CD8-positive, alpha-beta memory T cell (primary cell): ENCODE measurements at regions not wholly inside any gene's neighbourhood (a gene's known extent, or its start where the extent isn't known, plus 50 kb on each side); places are given as distances from the start of the nearest gene placed in this dataset.

ENCODE experiments used
- CTCF ChIA-PET: fragments of 350-600 bp; sonication (Branson Sonifier 250); formaldehyde crosslinking; loops from one replicate; lab custom pipeline; 2021; ENCODE audit warnings: antibody characterized with exemption; lab: Charles Lee
- POLR2A ChIA-PET: fragments of 350-600 bp; sonication (Branson Sonifier 250); formaldehyde crosslinking; loops from one replicate; lab custom pipeline; 2021; ENCODE audit warnings: antibody characterized with exemption; lab: Charles Lee
- DNase-seq, 5 donors: peaks; one replicate each; pipeline versions ENCODE4 v3.0.0 to v3.0.0-alpha.2; 2020 to 2022; ENCODE audit warnings: mixed read lengths in 1 of 5
- H3K27ac ChIP-seq: one replicate; pipeline ENCODE4 v1.7.0; 2013; ENCODE audit warnings: low read depth, mild to moderate bottlenecking, low read length, moderate library complexity
- H3K27me3 ChIP-seq: 2 replicates; pipeline ENCODE4 v1.7.0; 2013; ENCODE audit warnings: low read length, mild to moderate bottlenecking; ENCODE audit not compliant: insufficient read depth, poor library complexity, severe bottlenecking
- H3K36me3 ChIP-seq: 2 replicates; pipeline ENCODE4 v1.7.0; 2013; ENCODE audit warnings: mild to moderate bottlenecking, low read length, moderate library complexity; ENCODE audit not compliant: insufficient read depth
- H3K4me1 ChIP-seq: 2 replicates; pipeline ENCODE4 v1.7.0; 2013; ENCODE audit warnings: mild to moderate bottlenecking, low read length, moderate library complexity; ENCODE audit not compliant: insufficient read depth
- H3K4me3 ChIP-seq: 2 replicates; pipeline ENCODE4 v1.7.0; 2013; ENCODE audit warnings: mild to moderate bottlenecking, low read length
- H3K9me3 ChIP-seq: 2 replicates; pipeline ENCODE4 v1.7.0; 2013; ENCODE audit warnings: mild to moderate bottlenecking, low read length
- H3K27ac Mint-ChIP-seq, 8 donors: one replicate each; pipeline ENCODE4 v1.8.0; 2020 to 2021; ENCODE audit warnings: mixed read lengths in 8 of 8, mild to moderate bottlenecking in 6 of 8, inconsistent platforms in 3 of 8, moderate library complexity in 3 of 8
- H3K27me3 Mint-ChIP-seq, 2 donors: one replicate each; pipeline ENCODE4 v1.8.0; 2020 to 2021; ENCODE audit warnings: mixed read lengths in 2 of 2, mild to moderate bottlenecking in 1 of 2, moderate library complexity in 1 of 2
- H3K36me3 Mint-ChIP-seq, 3 donors: one replicate each; pipeline ENCODE4 v1.8.0; 2020 to 2021; ENCODE audit warnings: mixed read lengths in 3 of 3, inconsistent platforms in 1 of 3, mild to moderate bottlenecking in 1 of 3
- H3K4me1 Mint-ChIP-seq, 3 donors: one replicate each; pipeline ENCODE4 v1.8.0; 2020 to 2021; ENCODE audit warnings: mixed read lengths in 3 of 3, inconsistent platforms in 1 of 3, mild to moderate bottlenecking in 1 of 3
- H3K4me3 Mint-ChIP-seq, 7 donors: one replicate each; pipeline ENCODE4 v1.8.0; 2020 to 2021; ENCODE audit warnings: mixed read lengths in 7 of 7, mild to moderate bottlenecking in 6 of 7, moderate library complexity in 4 of 7, inconsistent platforms in 2 of 7
- H3K9me3 Mint-ChIP-seq, 5 donors: one replicate each; pipeline ENCODE4 v1.8.0; 2020 to 2022; ENCODE audit warnings: mixed read lengths in 5 of 5, mild to moderate bottlenecking in 3 of 5, moderate library complexity in 2 of 5, inconsistent platforms in 1 of 5

GRCh38 chr7:25333296-25333928 lies 105.1 kb upstream of the NPVF start:
- Mint-ChIP-seq H3K4me1 (no peaks in the 10 kb centered on the region), H3K36me3 (no peaks in the 10 kb centered on the region), H3K27ac (no peak overlapping the region), H3K27me3 (peaks cover 1 to 37% of the 10 kb centered on the region in 2 donors), H3K4me3 (no peak overlapping the region), H3K9me3 (no peaks in the 10 kb centered on the region)
- DNase-seq, result no peak
- ChIA-PET POLR2A (no interaction called here), CTCF (no interaction called here)
- no peaks in the 10 kb centered on the region for H3K4me1 ChIP-seq
- H3K4me3 ChIP-seq, result no peak overlapping the region
- no peak overlapping the region for H3K27ac ChIP-seq
- H3K9me3 ChIP-seq, result no peaks in the 10 kb centered on the region
- H3K27me3 ChIP-seq, result no peaks in the 10 kb centered on the region
- H3K36me3 ChIP-seq, result no peaks in the 10 kb centered on the region

GRCh38 chr7:25347360-25348066 lies 119.2 kb upstream of the NPVF start:
- no peak for DNase-seq

GRCh38 chr7:25348104-25348503 lies 119.8 kb upstream of the NPVF start:
- H3K27me3 Mint-ChIP-seq, result peaks cover 1 to 18% of the 10 kb centered on the region in 2 donors
- POLR2A ChIA-PET, result no interaction called here
- no peaks in the 10 kb centered on the region for H3K36me3 ChIP-seq
- H3K27ac ChIP-seq, result no peak overlapping the region
- no peaks in the 10 kb centered on the region for H3K9me3 ChIP-seq
- peaks cover 0 to 2% (median 0%) of the 10 kb centered on the region in 3 donors for H3K36me3 Mint-ChIP-seq
- no peaks in the 10 kb centered on the region for H3K27me3 ChIP-seq
- H3K9me3 Mint-ChIP-seq, result peaks cover 0 to 3% (median 0%) of the 10 kb centered on the region in 5 donors
- H3K4me3 ChIP-seq, result no peak overlapping the region
- H3K4me1 Mint-ChIP-seq, result no peaks in the 10 kb centered on the region
- no peak overlapping the region for H3K27ac Mint-ChIP-seq
- CTCF ChIA-PET, result no interaction called here
- no peak overlapping the region for H3K4me3 Mint-ChIP-seq
- DNase-seq, result no peak
- H3K4me1 ChIP-seq, result no peaks in the 10 kb centered on the region

More at GRCh38 chr7:25347360-25348066, 119.2 kb upstream of the NPVF start:
- H3K27me3 Mint-ChIP-seq, result peaks cover 1 to 18% of the 10 kb centered on the region in 2 donors
- H3K9me3 Mint-ChIP-seq, result peaks cover 0 to 3% (median 0%) of the 10 kb centered on the region in 5 donors
- H3K27ac Mint-ChIP-seq, result no peak overlapping the region
- Histone ChIP-seq H3K9me3 (no peaks in the 10 kb centered on the region), H3K27ac (no peak overlapping the region), H3K4me3 (no peak overlapping the region), H3K36me3 (no peaks in the 10 kb centered on the region), H3K27me3 (no peaks in the 10 kb centered on the region), H3K4me1 (no peaks in the 10 kb centered on the region)
- CTCF ChIA-PET, result no interaction called here
- H3K36me3 Mint-ChIP-seq, result peaks cover 0 to 2% (median 0%) of the 10 kb centered on the region in 3 donors
- no peak overlapping the region for H3K4me3 Mint-ChIP-seq
- POLR2A ChIA-PET, result no interaction called here
- no peaks in the 10 kb centered on the region for H3K4me1 Mint-ChIP-seq

- no peak overlapping the region for H3K27ac Mint-ChIP-seq
- H3K27ac ChIP-seq, result no peak overlapping the region
- no peaks in the 10 kb centered on the region for H3K36me3 ChIP-seq
- H3K27me3 ChIP-seq, result no peaks in the 10 kb centered on the region
- ChIA-PET POLR2A (no interaction called here), CTCF (no interaction called here)
- H3K27me3 Mint-ChIP-seq, result peaks cover 3 to 18% of the 10 kb centered on the region in 2 donors
- H3K4me1 Mint-ChIP-seq, result no peaks in the 10 kb centered on the region
- H3K4me3 ChIP-seq, result no peak overlapping the region
- no peaks in the 10 kb centered on the region for H3K4me1 ChIP-seq
- H3K4me3 Mint-ChIP-seq, result no peak overlapping the region
- DNase-seq, result no peak
- peaks cover 0 to 3% (median 0%) of the 10 kb centered on the region in 5 donors for H3K9me3 Mint-ChIP-seq
- H3K9me3 ChIP-seq, result no peaks in the 10 kb centered on the region
- peaks cover 0 to 2% (median 0%) of the 10 kb centered on the region in 3 donors for H3K36me3 Mint-ChIP-seq
Observed at GRCh38 chr7:25349283-25350017, 121.2 kb upstream of the NPVF start.

GRCh38 chr7:25350041-25350440 lies 121.8 kb upstream of the NPVF start:
- no peaks in the 10 kb centered on the region for H3K4me1 Mint-ChIP-seq

GRCh38 chr7:25351761-25352160 lies 123.5 kb upstream of the NPVF start:
- DNase-seq, result no peak
- Histone ChIP-seq H3K27ac (no peak overlapping the region), H3K27me3 (no peaks in the 10 kb centered on the region), H3K4me1 (no peaks in the 10 kb centered on the region), H3K4me3 (no peak overlapping the region), H3K9me3 (no peaks in the 10 kb centered on the region), H3K36me3 (no peaks in the 10 kb centered on the region)
- ChIA-PET POLR2A (no interaction called here), CTCF (no interaction called here)
- peaks cover 0 to 2% (median 0%) of the 10 kb centered on the region in 3 donors for H3K36me3 Mint-ChIP-seq
- H3K27me3 Mint-ChIP-seq, result peaks cover 3 to 21% of the 10 kb centered on the region in 2 donors
- H3K4me3 Mint-ChIP-seq, result no peak overlapping the region
- H3K27ac Mint-ChIP-seq, result no peak overlapping the region
- peaks cover 0 to 3% (median 0%) of the 10 kb centered on the region in 5 donors for H3K9me3 Mint-ChIP-seq
- no peaks in the 10 kb centered on the region for H3K4me1 Mint-ChIP-seq

More at GRCh38 chr7:25350041-25350440, 121.8 kb upstream of the NPVF start:
- no peak overlapping the region for H3K4me3 Mint-ChIP-seq
- H3K27me3 ChIP-seq, result no peaks in the 10 kb centered on the region
- H3K27ac ChIP-seq, result no peak overlapping the region
- no peak for DNase-seq
- peaks cover 0 to 3% (median 0%) of the 10 kb centered on the region in 5 donors for H3K9me3 Mint-ChIP-seq
- no peak overlapping the region for H3K4me3 ChIP-seq
- CTCF ChIA-PET, result no interaction called here
- H3K36me3 Mint-ChIP-seq, result peaks cover 0 to 2% (median 0%) of the 10 kb centered on the region in 3 donors
- POLR2A ChIA-PET, result no interaction called here
- no peak overlapping the region for H3K27ac Mint-ChIP-seq
- H3K36me3 ChIP-seq, result no peaks in the 10 kb centered on the region
- peaks cover 3 to 18% of the 10 kb centered on the region in 2 donors for H3K27me3 Mint-ChIP-seq
- no peaks in the 10 kb centered on the region for H3K4me1 ChIP-seq
- H3K9me3 ChIP-seq, result no peaks in the 10 kb centered on the region

- peaks cover 5 to 21% of the 10 kb centered on the region in 2 donors for H3K27me3 Mint-ChIP-seq
- peaks cover 0 to 3% (median 0%) of the 10 kb centered on the region in 5 donors for H3K9me3 Mint-ChIP-seq
- H3K27ac Mint-ChIP-seq, result no peak overlapping the region
- Histone ChIP-seq H3K27me3 (no peaks in the 10 kb centered on the region), H3K9me3 (no peaks in the 10 kb centered on the region), H3K36me3 (no peaks in the 10 kb centered on the region), H3K27ac (no peak overlapping the region), H3K4me3 (no peak overlapping the region), H3K4me1 (no peaks in the 10 kb centered on the region)
- H3K4me1 Mint-ChIP-seq, result no peaks in the 10 kb centered on the region
- H3K4me3 Mint-ChIP-seq, result no peak overlapping the region
- CTCF ChIA-PET, result no interaction called here
- H3K36me3 Mint-ChIP-seq, result peaks cover 0 to 2% (median 0%) of the 10 kb centered on the region in 3 donors
- DNase-seq, result no peak
- POLR2A ChIA-PET, result no interaction called here
Observed at GRCh38 chr7:25353196-25353595, 124.9 kb upstream of the NPVF start.

- Mint-ChIP-seq H3K4me3 (no peak overlapping the region), H3K9me3 (no peaks in the 10 kb centered on the region), H3K4me1 (no peaks in the 10 kb centered on the region), H3K27ac (no peak overlapping the region), H3K36me3 (peaks cover 0 to 2% (median 0%) of the 10 kb centered on the region in 3 donors), H3K27me3 (peaks cover 5 to 18% of the 10 kb centered on the region in 2 donors)
- ChIA-PET POLR2A (no interaction called here), CTCF (no interaction called here)
- Histone ChIP-seq H3K9me3 (no peaks in the 10 kb centered on the region), H3K36me3 (no peaks in the 10 kb centered on the region), H3K27me3 (no peaks in the 10 kb centered on the region), H3K4me1 (no peaks in the 10 kb centered on the region), H3K4me3 (no peak overlapping the region), H3K27ac (no peak overlapping the region)
- DNase-seq, result no peak
Observed at GRCh38 chr7:25353732-25354131, 125.4 kb upstream of the NPVF start.
